K562 (cell line): ENCODE measurements at regions not wholly inside any gene's neighbourhood (a gene's known extent, or its start where the extent isn't known, plus 50 kb on each side); places are given as distances from the start of the nearest gene placed in this dataset.

ENCODE experiments used
- ATF7 ChIP-seq: fragments of 450-650 bp; IDR thresholded peaks from 2 replicates; pipeline ENCODE4 v1.7.1; 2014; ENCODE audit warnings: mild to moderate bottlenecking, moderate library complexity
- CBX1 ChIP-seq: sonication (generic); IDR thresholded peaks from 2 replicates; pipeline ENCODE4 v1.6.1; 2016; ENCODE audit warnings: antibody characterized with exemption, low read depth, mild to moderate bottlenecking
- CHD2 ChIP-seq: IDR thresholded peaks from 2 replicates; pipeline ENCODE4 v1.6.1; 2011; ENCODE audit warnings: low read depth, low read length
- CHD4 ChIP-seq: fragments of 200-600 bp; sonication (generic); IDR thresholded peaks from 3 replicates; pipeline ENCODE4 v1.6.1; 2012; ENCODE audit warnings: low read depth, mild to moderate bottlenecking, mixed read lengths, low read length, inconsistent platforms; ENCODE audit not compliant: insufficient read depth, insufficient replicate concordance, poor library complexity, severe bottlenecking
- DEAF1 ChIP-seq: fragments of 450-650 bp; formaldehyde crosslinking; IDR thresholded peaks from 2 replicates; pipeline ENCODE4 v1.4.0; 2020; ENCODE audit warnings: mild to moderate bottlenecking, moderate library complexity
- E2F4 ChIP-seq: sonication (generic); formaldehyde crosslinking; IDR thresholded peaks from 2 replicates; pipeline ENCODE4 v1.8.0; 2022; ENCODE audit warnings: mild to moderate bottlenecking, low read depth, missing genetic modification reagents
- E2F5 ChIP-seq: sonication (generic); formaldehyde crosslinking; IDR thresholded peaks from 2 replicates; pipeline ENCODE4 v1.8.0; 2022; ENCODE audit warnings: mild to moderate bottlenecking, missing genetic modification reagents
- ESRRB ChIP-seq: fragments of 250-450 bp; sonication (Bioruptor Pico); IDR thresholded peaks from 2 replicates; pipeline ENCODE4 v1.5.0; 2020; ENCODE audit warnings: mild to moderate bottlenecking, moderate library complexity, borderline replicate concordance
- FIP1L1 ChIP-seq: fragments of 200-400 bp; formaldehyde crosslinking; IDR thresholded peaks from 2 replicates; pipeline ENCODE4 v1.6.1; 2018; ENCODE audit warnings: mild to moderate bottlenecking, low read depth, low read length; ENCODE audit not compliant: poor library complexity, severe bottlenecking
- GABPB1 ChIP-seq: sonication (generic); formaldehyde crosslinking; IDR thresholded peaks from 2 replicates; pipeline ENCODE4 v1.8.0; 2022; ENCODE audit warnings: mild to moderate bottlenecking, missing genetic modification reagents
- ILF3 ChIP-seq: fragments of 450-650 bp; IDR thresholded peaks from 2 replicates; pipeline ENCODE4 v1.6.1; 2018; ENCODE audit warnings: antibody characterized with exemption, mild to moderate bottlenecking, moderate library complexity, borderline replicate concordance
- KDM5B ChIP-seq: fragments of 200-600 bp; sonication (generic); IDR thresholded peaks from 2 replicates; pipeline ENCODE4 v1.6.1; 2012; ENCODE audit warnings: low read depth, mild to moderate bottlenecking, moderate library complexity, low read length, control low read depth, inconsistent platforms; ENCODE audit not compliant: insufficient replicate concordance
- MAZ ChIP-seq, 2 experiments: fragments of 450-650 bp in 1 of 2; sonication (generic) in 1 of 2; formaldehyde crosslinking; IDR thresholded peaks in 1 of 2; conservative IDR thresholded peaks in 1 of 2; 2 replicates each; pipeline versions ENCODE4 v1.4.0 to v1.5.0; 2020; ENCODE audit warnings: mild to moderate bottlenecking in 1 of 2, missing genetic modification reagents in 1 of 2
- MTF1 ChIP-seq: fragments of 250-450 bp; sonication (Bioruptor Pico); IDR thresholded peaks from 2 replicates; pipeline ENCODE4 v1.9.0; 2021; ENCODE audit warnings: moderate library complexity, mild to moderate bottlenecking, inconsistent platforms, borderline replicate concordance
- POLR2G ChIP-seq: fragments of 200-400 bp; formaldehyde crosslinking; IDR thresholded peaks from 2 replicates; pipeline ENCODE4 v1.6.1; 2017; ENCODE audit warnings: low read depth, mild to moderate bottlenecking, antibody characterized with exemption, low read length, moderate library complexity
- POLR2H ChIP-seq: IDR thresholded peaks from 2 replicates; pipeline ENCODE4 v1.6.1; 2016; ENCODE audit warnings: missing genetic modification characterization, low read depth, mild to moderate bottlenecking, control low read depth, missing compliant biosample characterization, moderate library complexity
- RFX1 ChIP-seq: fragments of 450-650 bp; IDR thresholded peaks from 2 replicates; pipeline ENCODE4 v1.6.1; 2016; ENCODE audit warnings: mild to moderate bottlenecking, moderate library complexity
- SIN3B ChIP-seq: fragments of 450-650 bp; IDR thresholded peaks from 2 replicates; pipeline ENCODE4 v1.6.1; 2017; ENCODE audit warnings: low read depth, mild to moderate bottlenecking, moderate library complexity
- SMARCA4 ChIP-seq: fragments of 450-650 bp; IDR thresholded peaks from 2 replicates; pipeline ENCODE4 v1.6.1; 2016
- USF2 ChIP-seq: sonication (generic); formaldehyde crosslinking; IDR thresholded peaks from 2 replicates; pipeline ENCODE4 v1.5.0; 2020; ENCODE audit warnings: missing genetic modification reagents
- ZFP91 ChIP-seq: sonication (generic); formaldehyde crosslinking; IDR thresholded peaks from 2 replicates; pipeline ENCODE4 v1.8.0; 2022; ENCODE audit warnings: mild to moderate bottlenecking, missing genetic modification reagents
- ZNF79 ChIP-seq: fragments of 250-450 bp; sonication (Bioruptor Pico); IDR thresholded peaks from 2 replicates; pipeline ENCODE4 v1.4.0; 2020; ENCODE audit warnings: low read depth, mild to moderate bottlenecking, moderate library complexity

GRCh38 chr7:131072505-131073091, 255.1 kb upstream of the MKLN1 start (continued):
- TF ChIP-seq ZFP91: no peak
- TF ChIP-seq DEAF1 (CRISPR knock-in tag): peak; percentile 41; the same call in 1 of the 2 replicates
- no peak for TF ChIP-seq ESRRB
- no peak; the same call in 1 of the 2 replicates for TF ChIP-seq POLR2H
- no peak for TF ChIP-seq MTF1 (CRISPR knock-in tag)
- no peak for TF ChIP-seq CHD2
- 0 out of 4 replicates have a peak, but pooled peaks of 1 of the 2 experiments have one; percentile 15 for TF ChIP-seq MAZ (CRISPR knock-in tag; conservative IDR thresholded peaks at IDR 0.05 in 1 of 2, IDR thresholded peaks at IDR 0.05 in 1 of 2)
- no peak for TF ChIP-seq ATF7
- TF ChIP-seq POLR2G: no peak
- 0 out of 2 replicates have a peak, but pooled peaks have one; percentile 36 for TF ChIP-seq CBX1
- no peak for TF ChIP-seq FIP1L1
- no peak for TF ChIP-seq KDM5B
- TF ChIP-seq GABPB1 (CRISPR knock-in tag): peak; percentile 37; the same call in 1 of the 2 replicates
- TF ChIP-seq E2F4 (CRISPR knock-in tag): no peak
- TF ChIP-seq ZNF79 (CRISPR knock-in tag): no peak
- TF ChIP-seq ILF3: peak; percentile 87; the same call in 1 of the 2 replicates
- TF ChIP-seq SMARCA4: no peak
- TF ChIP-seq CHD4: no peak
- 0 out of 2 replicates have a peak, but pooled peaks have one; percentile 46 for TF ChIP-seq E2F5 (CRISPR knock-in tag)
- TF ChIP-seq SIN3B: no peak
- TF ChIP-seq RFX1: 0 out of 2 replicates have a peak, but pooled peaks have one; percentile 6
- TF ChIP-seq USF2 (CRISPR knock-in tag): no peak
